ENCODE measurements at regions not wholly inside any gene's neighbourhood (a gene's known extent, or its start where the extent isn't known, plus 50 kb on each side); places are given as distances from the start of the nearest gene placed in this dataset.

DNA sequence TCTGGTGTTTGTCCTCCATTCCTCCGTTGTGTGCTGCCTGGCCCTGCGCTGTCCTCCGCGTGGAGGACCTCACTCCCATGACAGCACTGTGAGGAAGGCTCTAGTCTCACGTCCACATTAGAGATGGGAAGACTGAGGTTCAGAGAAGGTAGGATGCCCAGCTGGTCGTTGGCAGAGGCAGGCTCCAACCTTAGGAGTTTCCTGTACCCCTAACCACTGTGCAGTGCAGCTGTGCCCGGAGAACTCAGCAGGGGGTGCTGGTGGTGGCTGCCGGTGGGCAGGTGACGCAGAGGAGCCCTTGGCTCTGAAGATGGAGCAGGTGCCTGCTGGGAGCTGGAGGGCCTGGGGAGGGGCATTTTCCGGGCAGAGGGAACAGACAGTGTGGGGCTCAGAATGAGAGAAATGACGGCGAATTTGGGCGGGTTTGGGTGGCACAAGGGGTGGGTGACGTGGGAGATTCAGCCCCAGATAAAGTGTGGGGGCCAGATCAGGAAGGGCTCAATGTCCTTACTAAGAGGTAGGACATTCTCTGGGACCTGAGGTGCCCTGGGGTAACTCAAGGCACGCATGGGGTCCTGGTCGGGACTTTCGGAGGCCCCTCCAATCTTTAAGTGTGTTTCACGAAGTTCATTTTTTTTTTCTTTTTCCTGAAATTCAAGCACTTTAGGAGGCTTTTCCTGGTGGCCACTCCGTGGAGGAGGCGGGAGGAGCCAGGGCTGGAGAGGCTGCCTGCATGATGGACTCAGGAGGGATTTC is 535.0 kb downstream of the TBC1D22A start:
- intact Hi-C loops (cut with DNase I): no loop called here
- H3K9me3 ChIP-seq (replicated peaks in 1 of 3): no peaks in the 10 kb centered on the region
- peak in 2 of 7 donors; percentile 9 to 10 for DNase-seq
- 76 to 88% (median 85%) methylated on average over 15 to 20 of the region's 20 CpGs for WGBS, 4 donors
- H3K4me3 ChIP-seq: no peak overlapping the region
- H3K36me3 ChIP-seq (replicated peaks in 1 of 2): no peaks in the 10 kb centered on the region
- TF ChIP-seq, protein P1, sequence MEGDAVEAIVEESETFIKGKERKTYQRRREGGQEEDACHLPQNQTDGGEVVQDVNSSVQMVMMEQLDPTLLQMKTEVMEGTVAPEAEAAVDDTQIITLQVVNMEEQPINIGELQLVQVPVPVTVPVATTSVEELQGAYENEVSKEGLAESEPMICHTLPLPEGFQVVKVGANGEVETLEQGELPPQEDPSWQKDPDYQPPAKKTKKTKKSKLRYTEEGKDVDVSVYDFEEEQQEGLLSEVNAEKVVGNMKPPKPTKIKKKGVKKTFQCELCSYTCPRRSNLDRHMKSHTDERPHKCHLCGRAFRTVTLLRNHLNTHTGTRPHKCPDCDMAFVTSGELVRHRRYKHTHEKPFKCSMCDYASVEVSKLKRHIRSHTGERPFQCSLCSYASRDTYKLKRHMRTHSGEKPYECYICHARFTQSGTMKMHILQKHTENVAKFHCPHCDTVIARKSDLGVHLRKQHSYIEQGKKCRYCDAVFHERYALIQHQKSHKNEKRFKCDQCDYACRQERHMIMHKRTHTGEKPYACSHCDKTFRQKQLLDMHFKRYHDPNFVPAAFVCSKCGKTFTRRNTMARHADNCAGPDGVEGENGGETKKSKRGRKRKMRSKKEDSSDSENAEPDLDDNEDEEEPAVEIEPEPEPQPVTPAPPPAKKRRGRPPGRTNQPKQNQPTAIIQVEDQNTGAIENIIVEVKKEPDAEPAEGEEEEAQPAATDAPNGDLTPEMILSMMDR (IDR thresholded peaks at IDR 0.05): no peak
- TF ChIP-seq POLR2A (IDR thresholded peaks at IDR 0.05): no peak
- no peaks in the 10 kb centered on the region for H3K27me3 ChIP-seq
- H3K27ac ChIP-seq: no peak overlapping the region
- no peaks in the 10 kb centered on the region for H3K4me1 ChIP-seq (replicated peaks in 1 of 2)

DNA sequence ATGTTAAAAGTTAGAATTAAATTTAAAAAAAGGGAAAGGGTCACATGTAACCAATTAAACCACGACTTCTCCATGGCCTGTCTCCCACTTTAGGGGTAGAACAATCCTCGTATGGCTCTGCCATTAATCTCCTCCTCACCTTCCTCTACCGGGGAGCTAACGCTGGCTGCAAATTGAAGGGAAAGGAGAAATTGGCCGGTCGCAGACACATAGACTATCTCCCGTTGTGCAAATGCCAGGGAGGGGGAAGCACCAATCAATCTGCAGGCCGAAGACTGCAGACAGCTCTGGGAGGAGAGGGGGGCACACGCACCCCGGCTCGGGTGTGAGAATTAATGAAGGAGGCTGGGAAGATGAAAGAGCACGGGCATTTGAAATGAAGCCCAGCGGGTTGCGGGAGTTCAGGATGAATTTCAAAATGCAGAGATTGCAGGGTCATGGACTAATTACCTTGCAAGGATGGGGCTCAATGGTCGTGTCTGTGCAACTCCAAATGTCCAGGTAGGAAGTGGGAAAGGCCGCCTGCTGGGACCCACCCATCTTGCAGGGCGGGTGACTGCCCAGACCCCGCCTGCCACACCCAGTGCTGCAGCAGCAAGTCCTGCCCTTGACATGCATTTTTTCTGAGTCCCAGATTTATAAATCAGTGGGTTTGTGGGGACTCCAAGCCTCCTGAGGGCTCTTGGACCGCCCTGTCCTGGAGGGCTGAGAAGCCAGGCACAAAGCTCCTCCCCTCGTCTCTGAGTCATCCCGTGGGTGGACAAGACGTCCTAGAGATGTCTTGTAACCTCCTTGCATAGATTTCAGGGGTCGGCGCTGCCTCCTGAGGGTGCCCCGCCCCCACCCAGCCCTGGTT is 534.2 kb downstream of the TBC1D22A start:
- H3K27me3 ChIP-seq: no peaks in the 10 kb centered on the region
- no peaks in the 10 kb centered on the region for H3K36me3 ChIP-seq (replicated peaks in 1 of 2)
- H3K4me1 ChIP-seq (replicated peaks in 1 of 2): no peaks in the 10 kb centered on the region
- H3K4me3 ChIP-seq: no peak overlapping the region
- no peaks in the 10 kb centered on the region for H3K9me3 ChIP-seq (replicated peaks in 1 of 3)
- no peak for TF ChIP-seq POLR2A (IDR thresholded peaks at IDR 0.05)
- TF ChIP-seq, protein P1 (IDR thresholded peaks at IDR 0.05): no peak
- intact Hi-C loops (cut with DNase I): no loop called here
- WGBS, 4 donors: 45 to 64% (median 49%) methylated on average over 21 to 25 of the region's 25 CpGs
- peak in 2 of 7 donors; percentile 4 to 20 for DNase-seq
- H3K27ac ChIP-seq: no peak overlapping the region

DNA sequence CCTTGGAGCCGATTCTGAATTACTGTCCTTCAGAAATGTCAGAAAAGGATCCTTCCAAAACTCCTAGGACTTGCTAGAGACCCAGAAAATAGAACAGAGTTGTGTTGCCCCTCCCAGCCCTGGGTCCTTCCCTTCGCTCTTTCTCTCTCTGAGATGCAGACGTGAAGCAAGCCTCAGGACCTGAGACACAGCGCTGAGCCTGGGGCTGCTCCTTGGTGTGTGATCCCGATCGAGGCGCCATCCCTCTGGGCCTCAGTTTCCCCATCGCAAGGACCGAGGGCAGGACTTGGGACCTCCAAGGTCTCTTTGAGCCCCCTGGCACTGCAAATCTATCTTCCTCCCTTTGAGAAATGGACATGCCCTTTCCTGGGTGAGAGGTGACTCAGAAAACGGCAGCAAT is 533.5 kb downstream of the TBC1D22A start:
- peak in 2 of 7 donors; percentile 6 to 27 for DNase-seq
- intact Hi-C loops (cut with DNase I): no loop called here
- WGBS, 4 donors: 68 to 78% (median 69%) methylated on average over 10 of the region's 10 CpGs
- TF ChIP-seq, protein P1 (IDR thresholded peaks at IDR 0.05): no peak
- Histone ChIP-seq H3K27me3 (no peaks in the 10 kb centered on the region), H3K27ac (no peak overlapping the region), H3K4me1 (replicated peaks in 1 of 2) (no peaks in the 10 kb centered on the region), H3K36me3 (replicated peaks in 1 of 2) (no peaks in the 10 kb centered on the region), H3K4me3 (no peak overlapping the region), H3K9me3 (replicated peaks in 1 of 3) (no peaks in the 10 kb centered on the region)

DNA sequence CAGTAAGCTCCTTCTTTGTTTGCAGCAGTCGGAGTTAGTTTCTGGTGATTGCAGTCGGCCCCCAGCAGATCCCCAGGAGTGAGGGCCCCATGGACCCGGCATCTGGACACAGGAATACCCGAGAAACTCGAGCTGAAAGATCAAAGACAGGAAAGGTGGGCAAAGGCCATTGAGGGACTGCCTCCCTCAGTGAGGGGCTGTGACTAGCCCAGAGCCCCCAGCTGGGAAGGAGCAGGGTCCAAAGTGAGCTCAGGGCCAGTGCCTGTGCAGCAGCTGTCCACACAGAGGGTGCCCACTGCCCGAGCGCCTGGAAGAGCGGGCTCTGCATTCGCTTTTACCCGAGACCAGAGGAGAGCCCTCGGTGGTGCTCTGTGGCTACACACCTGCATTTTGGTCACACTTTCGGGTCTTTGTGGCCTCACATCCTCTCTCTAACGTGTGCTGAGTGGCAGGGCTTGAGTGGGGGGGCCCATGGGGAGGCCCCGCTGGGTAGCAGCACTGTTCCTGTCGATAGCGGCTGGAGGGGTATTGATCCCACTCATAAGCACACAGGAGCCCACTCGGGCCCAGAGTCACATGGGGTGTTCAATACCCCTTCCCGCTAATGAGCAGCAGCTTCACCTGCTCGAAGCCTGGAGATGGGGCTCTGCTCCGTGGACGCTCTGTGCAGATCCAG is 532.9 kb downstream of the TBC1D22A start:
- H3K27me3 ChIP-seq: no peaks in the 10 kb centered on the region
- H3K4me3 ChIP-seq: no peak overlapping the region
- no peaks in the 10 kb centered on the region for H3K4me1 ChIP-seq (replicated peaks in 1 of 2)
- intact Hi-C loops (cut with DNase I): no loop called here
- H3K9me3 ChIP-seq (replicated peaks in 1 of 3): no peaks in the 10 kb centered on the region
- DNase-seq: peak in 2 of 7 donors; percentile 8 to 33
- no peak for TF ChIP-seq POLR2A (IDR thresholded peaks at IDR 0.05)
- TF ChIP-seq, protein P1 (IDR thresholded peaks at IDR 0.05): no peak
- WGBS, 4 donors: 75 to 79% (median 76%) methylated on average over 21 of the region's 21 CpGs
- H3K36me3 ChIP-seq (replicated peaks in 1 of 2): no peaks in the 10 kb centered on the region
- H3K27ac ChIP-seq: no peak overlapping the region

All from adrenal gland (tissue), 9 donors.